ENCODE measurements at regions not wholly inside any gene's neighbourhood (a gene's known extent, or its start where the extent isn't known, plus 50 kb on each side); places are given as distances from the start of the nearest gene placed in this dataset.

DNA sequence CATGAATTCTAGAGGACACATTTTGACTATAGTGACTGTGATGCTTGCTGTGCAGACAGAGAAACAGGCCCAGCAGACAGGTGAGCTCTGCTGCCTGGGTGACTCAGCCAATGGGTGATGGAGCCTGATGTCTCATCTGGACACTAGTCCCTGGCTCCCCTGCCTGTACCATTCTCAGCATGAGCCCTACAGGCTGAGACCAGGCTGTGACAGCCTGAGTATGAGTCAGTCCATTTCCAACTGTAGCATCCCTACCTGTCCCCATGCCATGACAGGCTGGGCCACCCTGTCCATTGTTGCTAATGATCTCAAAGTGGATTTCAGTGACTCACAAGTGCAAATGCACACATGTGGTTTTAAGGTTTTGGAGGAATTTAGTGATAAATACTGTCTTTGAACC lies 102.5 kb upstream of the EEF2KMT start:
- TF ChIP-seq, protein P1, sequence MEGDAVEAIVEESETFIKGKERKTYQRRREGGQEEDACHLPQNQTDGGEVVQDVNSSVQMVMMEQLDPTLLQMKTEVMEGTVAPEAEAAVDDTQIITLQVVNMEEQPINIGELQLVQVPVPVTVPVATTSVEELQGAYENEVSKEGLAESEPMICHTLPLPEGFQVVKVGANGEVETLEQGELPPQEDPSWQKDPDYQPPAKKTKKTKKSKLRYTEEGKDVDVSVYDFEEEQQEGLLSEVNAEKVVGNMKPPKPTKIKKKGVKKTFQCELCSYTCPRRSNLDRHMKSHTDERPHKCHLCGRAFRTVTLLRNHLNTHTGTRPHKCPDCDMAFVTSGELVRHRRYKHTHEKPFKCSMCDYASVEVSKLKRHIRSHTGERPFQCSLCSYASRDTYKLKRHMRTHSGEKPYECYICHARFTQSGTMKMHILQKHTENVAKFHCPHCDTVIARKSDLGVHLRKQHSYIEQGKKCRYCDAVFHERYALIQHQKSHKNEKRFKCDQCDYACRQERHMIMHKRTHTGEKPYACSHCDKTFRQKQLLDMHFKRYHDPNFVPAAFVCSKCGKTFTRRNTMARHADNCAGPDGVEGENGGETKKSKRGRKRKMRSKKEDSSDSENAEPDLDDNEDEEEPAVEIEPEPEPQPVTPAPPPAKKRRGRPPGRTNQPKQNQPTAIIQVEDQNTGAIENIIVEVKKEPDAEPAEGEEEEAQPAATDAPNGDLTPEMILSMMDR (IDR thresholded peaks at IDR 0.05) = no peak
- no peak for TF ChIP-seq POLR2A (IDR thresholded peaks at IDR 0.05)
